NCI-H2029 treated with DMSO at 0.1 percent for 48 hours (cell line): ENCODE measurements at regions not wholly inside any gene's neighbourhood (a gene's known extent, or its start where the extent isn't known, plus 50 kb on each side); places are given as distances from the start of the nearest gene placed in this dataset.

ENCODE experiments used
- DNase-seq: peaks from one replicate; lab custom pipeline; 2025; lab: John Stamatoyannopoulos, UW

- DNase-seq, result no peak
These were observed 296.8 kb downstream of the EFNB2 start for GRCh38 chr13:106238690-106239089.

- DNase-seq, result no peak
These were observed 300.8 kb downstream of the EFNB2 start for GRCh38 chr13:106234636-106235035.

- DNase-seq, result no peak
These were observed 302.2 kb downstream of the EFNB2 start for GRCh38 chr13:106233134-106233735.

GRCh38 chr13:106232681-106233080 lies 302.8 kb downstream of the EFNB2 start:
- peak; percentile 58 for DNase-seq

GRCh38 chr13:106230450-106230849 lies 305.0 kb downstream of the EFNB2 start:
- peak; percentile 4 for DNase-seq

DNA sequence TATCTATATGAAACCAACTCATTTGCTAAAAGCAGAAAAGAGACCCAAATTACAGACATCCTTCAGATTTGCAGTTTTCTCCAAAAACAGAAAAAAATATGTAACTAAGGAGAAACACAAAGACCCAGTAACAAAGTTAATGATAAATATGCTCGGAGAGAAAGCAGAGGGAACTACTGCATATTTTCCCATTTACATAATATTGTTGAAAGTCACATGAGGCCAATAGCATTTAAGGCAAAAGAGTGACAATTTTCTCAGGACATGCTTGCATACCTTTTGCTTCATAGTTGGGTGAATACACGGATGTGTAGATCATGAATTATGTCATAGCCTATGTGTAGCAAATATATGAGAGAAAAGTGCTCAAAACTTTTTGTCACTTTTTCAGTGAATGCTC lies 310.3 kb downstream of the EFNB2 start:
- DNase-seq, result no peak

- DNase-seq, result no peak
These were observed 315.3 kb downstream of the EFNB2 start for GRCh38 chr13:106220211-106220610.

DNA sequence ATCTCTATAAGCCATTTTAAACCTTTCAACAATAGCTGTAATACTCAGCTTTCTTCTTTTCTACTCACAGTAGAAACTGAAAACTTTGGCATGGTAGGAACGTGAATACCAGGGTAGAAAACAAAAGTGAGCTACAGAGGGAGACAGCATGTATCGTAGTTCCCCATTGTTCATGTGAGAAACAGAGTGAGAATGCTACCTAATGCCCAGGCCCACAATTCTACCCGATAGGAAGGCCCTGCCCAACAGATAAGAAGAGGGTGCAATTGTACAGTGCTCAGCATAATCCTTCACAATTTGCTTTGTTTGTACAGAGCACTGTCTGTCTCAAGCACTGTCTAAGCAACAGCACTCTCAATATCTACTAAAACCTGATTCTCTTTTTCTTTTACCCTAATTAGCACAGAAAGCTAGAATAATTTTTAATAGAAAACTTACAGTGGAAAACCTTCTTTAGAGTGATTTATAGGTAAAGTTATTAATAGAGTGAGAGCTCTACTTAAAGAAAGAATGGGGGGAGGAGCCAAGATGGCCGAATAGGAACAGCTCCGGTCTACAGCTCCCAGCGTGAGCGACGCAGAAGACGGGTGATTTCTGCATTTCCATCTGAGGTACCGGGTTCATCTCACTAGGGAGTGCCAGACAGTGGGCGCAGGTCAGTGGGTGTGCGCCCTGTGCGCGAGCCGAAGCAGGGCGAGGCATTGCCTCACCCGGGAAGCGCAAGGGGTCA lies 322.3 kb downstream of the EFNB2 start:
- no peak for DNase-seq

DNA sequence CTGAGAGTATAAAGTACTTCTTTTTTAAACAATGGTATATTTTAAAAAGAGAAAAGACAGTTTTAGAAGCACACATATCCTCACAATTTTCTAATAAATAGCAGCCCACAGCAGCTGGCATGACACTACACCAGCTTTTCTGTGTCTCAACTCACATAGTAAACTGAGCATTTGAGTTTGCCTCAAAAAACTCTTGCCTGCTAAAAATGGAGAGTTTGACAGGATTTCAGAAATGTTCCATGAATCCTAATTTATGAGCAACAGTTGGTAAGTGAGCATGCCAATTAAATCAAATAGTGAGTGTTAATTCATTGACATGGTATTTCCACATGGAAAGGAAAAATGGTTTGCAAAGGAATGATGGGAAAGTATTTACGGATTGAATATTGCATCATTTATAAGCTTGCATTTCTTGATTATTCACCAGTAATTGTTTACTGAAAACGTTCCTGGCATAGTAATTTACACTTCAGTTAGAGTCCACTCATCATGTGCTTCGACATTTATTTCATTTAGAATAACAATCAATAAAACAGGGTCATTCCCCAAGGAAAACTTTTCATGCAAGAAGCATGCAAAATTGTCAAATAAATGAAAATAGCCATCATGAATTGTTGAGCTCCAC lies 323.0 kb downstream of the EFNB2 start:
- DNase-seq, result no peak

- DNase-seq, result no peak
These were observed 325.1 kb downstream of the EFNB2 start for GRCh38 chr13:106210324-106210723.

DNA sequence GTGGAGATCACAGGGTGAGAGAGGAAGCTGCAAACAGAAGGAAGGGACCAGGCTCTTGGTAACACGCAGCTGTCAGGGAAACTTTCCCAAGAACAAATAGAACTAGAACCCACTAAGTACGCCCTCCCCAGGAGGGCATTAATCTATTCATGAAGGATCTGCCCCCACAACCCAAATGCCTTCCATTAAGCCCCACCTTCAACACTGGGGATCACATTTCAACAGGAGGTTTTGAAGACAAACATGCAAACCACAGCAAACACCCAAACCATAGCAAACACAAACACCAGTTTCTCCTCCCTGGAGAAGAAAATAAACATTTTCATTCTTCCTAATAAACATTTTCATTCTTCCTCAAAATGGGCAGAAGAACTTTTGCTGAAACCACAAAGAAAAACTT lies 329.6 kb downstream of the EFNB2 start:
- DNase-seq, result no peak

DNA sequence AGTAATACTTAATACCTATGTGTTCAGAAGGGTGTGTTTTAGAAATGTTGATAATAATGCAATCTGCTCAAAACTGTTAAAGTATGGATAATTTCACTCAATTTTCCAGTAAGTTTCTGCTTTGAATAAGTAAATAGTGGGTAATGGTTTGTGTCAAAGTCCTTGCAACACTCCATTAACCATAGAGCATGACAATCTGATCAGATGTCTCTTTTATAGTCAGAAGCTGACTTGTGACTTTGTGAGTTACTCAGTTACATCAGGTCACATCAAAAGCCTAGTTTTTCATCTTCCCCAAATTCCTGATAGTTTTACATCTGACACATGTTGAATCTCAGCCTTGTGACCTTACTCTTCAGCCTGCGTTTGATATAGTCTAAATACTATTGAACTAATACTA lies 338.0 kb downstream of the EFNB2 start:
- DNase-seq, result no peak

- DNase-seq, result no peak
These were observed 347.9 kb downstream of the EFNB2 start for GRCh38 chr13:106187501-106188095.

GRCh38 chr13:106187101-106187500 lies 348.4 kb downstream of the EFNB2 start:
- no peak for DNase-seq

DNA sequence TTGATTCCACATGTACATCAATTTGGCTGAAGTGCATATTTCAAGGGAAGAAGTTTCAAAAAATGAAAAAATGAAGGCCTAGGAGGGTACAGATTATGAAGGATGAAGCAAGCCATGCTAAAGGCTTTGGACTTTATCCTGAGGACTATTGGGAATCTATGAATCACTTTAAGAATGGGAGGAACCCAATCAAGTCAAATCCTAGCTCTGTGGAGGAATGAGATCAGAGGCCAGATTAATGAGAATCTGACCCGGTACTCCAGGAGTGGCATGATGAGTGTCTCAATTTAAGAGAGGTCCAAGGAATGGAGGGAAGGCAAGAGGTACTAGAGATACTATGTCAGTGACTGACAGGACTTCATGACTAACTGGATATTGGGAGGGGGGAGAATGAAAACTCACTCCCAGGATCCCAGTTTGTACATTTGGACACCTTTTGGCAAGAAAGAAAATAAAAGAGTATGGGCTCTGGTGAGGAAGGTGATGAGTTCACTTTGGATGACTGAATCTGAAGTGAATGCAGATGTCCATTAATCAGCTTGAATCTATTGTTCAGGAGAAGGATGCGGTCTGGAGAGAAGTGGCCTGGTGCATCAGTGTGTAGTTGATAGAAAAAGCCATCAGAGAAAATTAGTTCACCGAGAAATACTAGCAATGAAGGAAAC lies 349.0 kb downstream of the EFNB2 start:
- no peak for DNase-seq

DNA sequence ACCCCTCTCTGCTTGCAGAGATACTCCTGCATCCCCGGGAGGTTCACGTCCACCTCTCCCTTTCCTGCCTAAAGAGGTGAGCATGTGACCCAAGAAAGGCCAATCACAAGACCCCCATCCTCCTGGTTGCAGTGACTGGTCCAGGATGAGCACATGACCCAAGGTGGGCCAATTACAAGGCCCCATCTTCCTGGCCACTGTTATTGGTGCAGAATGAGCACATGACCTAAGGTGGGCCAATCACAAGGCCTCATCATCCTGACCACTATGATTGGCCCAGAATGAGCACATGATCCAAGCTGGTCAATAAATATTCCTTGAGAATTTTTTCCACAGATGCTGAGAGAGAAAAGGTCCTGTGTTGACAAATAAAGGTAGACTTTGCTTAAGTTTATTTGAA lies 350.7 kb downstream of the EFNB2 start:
- DNase-seq, result no peak

DNA sequence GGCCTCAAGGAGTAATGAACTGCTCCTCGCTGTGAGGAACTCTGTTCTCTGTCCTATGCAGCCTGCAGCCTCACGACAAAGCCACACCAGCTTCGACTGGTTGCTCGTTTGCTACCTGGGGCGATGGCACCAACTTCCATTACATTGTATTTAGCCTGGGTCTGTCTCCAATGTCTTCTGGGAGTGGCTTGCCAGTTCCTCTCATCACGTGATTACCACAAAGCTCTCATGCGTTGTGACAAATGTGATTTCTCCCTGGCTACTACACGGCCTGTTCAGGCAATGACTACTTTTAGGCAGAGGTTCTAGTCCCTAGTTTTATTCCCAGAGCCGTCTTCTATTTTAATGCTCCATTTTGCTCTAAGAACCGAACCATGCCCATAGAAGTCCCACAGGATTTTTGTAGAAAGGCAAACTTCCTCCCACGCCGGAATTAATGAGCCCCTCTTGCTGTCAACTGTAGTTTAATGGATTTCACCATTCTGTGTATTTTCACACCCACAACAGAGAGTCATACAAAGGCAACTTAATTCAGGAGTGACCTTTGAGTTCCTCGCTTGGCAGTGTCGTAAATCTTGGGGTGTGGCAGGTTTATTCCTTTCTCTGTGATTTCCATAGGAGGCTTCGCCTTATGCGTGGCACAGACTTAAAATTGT lies 351.9 kb downstream of the EFNB2 start:
- no peak for DNase-seq

DNA sequence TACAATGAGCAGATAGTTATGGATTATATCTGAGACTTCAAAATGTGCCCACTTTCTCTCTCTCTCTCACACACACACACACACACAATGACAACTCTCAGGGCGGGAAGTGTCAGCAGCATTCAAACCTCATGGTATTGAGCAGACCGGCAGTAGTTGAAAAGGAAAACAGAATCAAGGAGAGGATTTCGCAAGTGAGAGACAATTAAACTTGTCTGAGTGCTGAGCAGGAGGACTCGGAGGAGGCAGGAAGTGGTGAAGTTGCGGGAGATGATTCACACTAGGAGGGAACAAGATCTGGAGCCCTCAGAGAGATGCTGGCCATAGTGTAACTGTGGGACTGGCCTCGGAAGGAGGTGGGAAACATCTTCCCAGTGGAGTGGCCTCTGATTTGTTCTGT lies 353.1 kb downstream of the EFNB2 start:
- DNase-seq, result no peak

GRCh38 chr13:106178816-106179215 lies 356.6 kb downstream of the EFNB2 start:
- DNase-seq, result no peak

DNA sequence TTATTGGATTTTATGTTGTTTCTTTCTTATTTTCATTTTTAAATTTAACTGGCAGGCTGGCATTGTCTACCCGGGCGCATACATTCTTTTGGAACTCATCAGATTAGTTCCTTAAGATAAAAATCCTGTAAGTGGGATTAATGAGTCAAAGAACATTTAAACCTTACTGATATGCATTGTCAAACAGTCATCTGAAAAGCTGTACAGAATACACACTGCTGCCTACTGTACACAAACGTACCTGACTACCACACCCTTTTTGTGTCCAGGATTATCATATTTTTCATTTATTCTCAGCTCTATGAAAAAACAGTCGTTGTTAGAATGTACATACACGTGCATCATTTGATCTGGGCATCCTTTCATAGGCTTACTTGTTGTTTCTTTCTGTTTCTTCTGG lies 358.3 kb downstream of the EFNB2 start:
- DNase-seq, result no peak

DNA sequence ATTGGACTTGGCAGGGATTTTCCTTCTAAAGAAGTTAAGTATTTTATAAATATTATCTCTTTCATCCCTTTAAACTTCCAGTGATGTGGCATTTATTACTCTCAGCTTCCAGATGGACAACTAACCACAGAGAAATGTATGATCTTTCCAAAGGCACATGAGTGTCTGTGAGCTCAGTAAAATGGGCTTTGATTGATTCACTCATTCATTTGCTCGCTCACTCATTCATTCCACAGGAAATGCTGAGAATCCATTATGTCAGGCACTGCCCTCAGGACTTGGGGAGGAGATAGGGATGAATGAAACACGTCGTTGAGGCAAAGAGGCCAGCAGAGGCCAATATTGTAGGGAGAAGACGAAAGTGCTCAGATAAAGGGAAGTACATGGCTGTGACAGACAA lies 359.3 kb downstream of the EFNB2 start:
- no peak for DNase-seq
